ENCODE measurements at regions not wholly inside any gene's neighbourhood (a gene's known extent, or its start where the extent isn't known, plus 50 kb on each side); places are given as distances from the start of the nearest gene placed in this dataset.

GRCh38 chr4:36556984-36557383, 275.6 kb downstream of the DTHD1 start:
- H3K79me2 ChIP-seq (ENCODE audit: insufficient read depth, low read length): no peaks in the 10 kb centered on the region
- H3K9ac ChIP-seq (ENCODE audit: insufficient read depth, low read length, poor library complexity, severe bottlenecking): no peak overlapping the region
- peaks cover 0 to 8% (median 0%) of the 10 kb centered on the region in 7 donors for H3K9me3 Mint-ChIP-seq
- H3K4me3 ChIP-seq (replicated peaks in 1 of 3; ENCODE audit: low read depth in 2 of 3, low read length in 3 of 3): no peak overlapping the region
- no peak overlapping the region for H3K27ac Mint-ChIP-seq
- H3K4me1 Mint-ChIP-seq: no peaks in the 10 kb centered on the region
- no peak overlapping the region for H3K27ac ChIP-seq (ENCODE audit: low read depth in 1 of 2, low read length in 2 of 2)
- H3K36me3 ChIP-seq (replicated peaks in 1 of 2; ENCODE audit: control insufficient read depth in 1 of 2, insufficient read depth in 2 of 2, low read length in 2 of 2): no peaks in the 10 kb centered on the region
- no peaks in the 10 kb centered on the region for H3K27me3 Mint-ChIP-seq (ENCODE audit: low read depth in 3 of 3)
- no peak for TF ChIP-seq CTCF (IDR thresholded peaks at IDR 0.05)
- no peaks in the 10 kb centered on the region for H3K4me1 ChIP-seq (ENCODE audit: control insufficient read depth in 1 of 2, insufficient read depth in 2 of 2, low read length in 2 of 2)
- H2AFZ ChIP-seq (ENCODE audit: insufficient read depth, low read depth, low read length, poor library complexity, severe bottlenecking): no peak overlapping the region
- no peak overlapping the region for H3K4me2 ChIP-seq (replicated peaks; ENCODE audit: extremely low read depth, low read length, poor library complexity, severe bottlenecking)
- intact Hi-C loops (cut with micrococcal nuclease): no loop called here
- no peaks in the 10 kb centered on the region for H3K36me3 Mint-ChIP-seq
- H4K20me1 ChIP-seq (ENCODE audit: insufficient read depth, low read length): no peaks in the 10 kb centered on the region
- no peak overlapping the region for H3K4me3 Mint-ChIP-seq
- H3K9me3 ChIP-seq (replicated peaks in 1 of 2; ENCODE audit: control insufficient read depth in 1 of 2, insufficient read depth in 1 of 2, low read length in 2 of 2): no peaks in the 10 kb centered on the region
- H3K27me3 ChIP-seq (ENCODE audit: control insufficient read depth in 2 of 2, insufficient read depth in 2 of 2, low read length in 2 of 2): no peaks in the 10 kb centered on the region
- DNase-seq: no peak

GRCh38 chr4:36568575-36568974, 287.2 kb downstream of the DTHD1 start:
- no peak overlapping the region for H2AFZ ChIP-seq (ENCODE audit: insufficient read depth, low read depth, low read length, poor library complexity, severe bottlenecking)
- H3K9ac ChIP-seq (ENCODE audit: insufficient read depth, low read length, poor library complexity, severe bottlenecking): no peak overlapping the region
- no peaks in the 10 kb centered on the region for H4K20me1 ChIP-seq (ENCODE audit: insufficient read depth, low read length)
- Mint-ChIP-seq H3K4me3 (no peak overlapping the region), H3K36me3 (no peaks in the 10 kb centered on the region), H3K27me3 (ENCODE audit: low read depth in 3 of 3) (no peaks in the 10 kb centered on the region), H3K9me3 (peaks cover 5 to 18% (median 14%) of the 10 kb centered on the region in 7 donors), H3K27ac (no peak overlapping the region), H3K4me1 (no peaks in the 10 kb centered on the region)
- DNase-seq: no peak
- no peaks in the 10 kb centered on the region for H3K79me2 ChIP-seq (ENCODE audit: insufficient read depth, low read length)
- intact Hi-C loops (cut with micrococcal nuclease): no loop called here
- no peak overlapping the region for H3K4me3 ChIP-seq (replicated peaks in 1 of 3; ENCODE audit: low read depth in 2 of 3, low read length in 3 of 3)
- WGBS (ENCODE audit: insufficient coverage): 84% methylated on average over 2 of the region's 3 CpGs
- H3K4me1 ChIP-seq (ENCODE audit: control insufficient read depth in 1 of 2, insufficient read depth in 2 of 2, low read length in 2 of 2): no peaks in the 10 kb centered on the region
- no peak overlapping the region for H3K4me2 ChIP-seq (replicated peaks; ENCODE audit: extremely low read depth, low read length, poor library complexity, severe bottlenecking)
- no peaks in the 10 kb centered on the region for H3K27me3 ChIP-seq (ENCODE audit: control insufficient read depth in 2 of 2, insufficient read depth in 2 of 2, low read length in 2 of 2)
- no peak overlapping the region for H3K27ac ChIP-seq (ENCODE audit: low read depth in 1 of 2, low read length in 2 of 2)
- TF ChIP-seq CTCF (IDR thresholded peaks at IDR 0.05): no peak
- no peaks in the 10 kb centered on the region for H3K36me3 ChIP-seq (replicated peaks in 1 of 2; ENCODE audit: control insufficient read depth in 1 of 2, insufficient read depth in 2 of 2, low read length in 2 of 2)
- peaks cover 9 to 12% of the 10 kb centered on the region in 2 donors for H3K9me3 ChIP-seq (replicated peaks in 1 of 2; ENCODE audit: control insufficient read depth in 1 of 2, insufficient read depth in 1 of 2, low read length in 2 of 2)
